ENCODE measurements at regions not wholly inside any gene's neighbourhood (a gene's known extent, or its start where the extent isn't known, plus 50 kb on each side); places are given as distances from the start of the nearest gene placed in this dataset.

DNA sequence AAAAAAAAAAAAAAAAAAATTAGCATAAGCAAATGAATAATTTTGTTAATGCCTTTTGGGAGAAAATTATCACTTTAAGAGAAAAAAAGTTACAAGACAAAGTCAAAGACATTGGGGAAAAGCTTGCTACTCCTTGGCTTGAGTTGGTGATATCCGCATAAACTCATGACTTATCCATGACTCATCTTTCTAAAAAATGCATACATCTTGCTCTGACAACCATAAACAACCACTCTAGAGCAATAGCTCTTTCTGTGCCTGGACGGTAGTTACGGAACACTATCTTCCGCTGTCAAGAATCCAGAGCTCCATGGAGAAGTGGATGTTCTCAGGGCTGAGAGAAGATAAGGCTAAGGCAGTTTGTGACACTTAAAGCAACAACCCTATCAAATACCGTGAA, 281.1 kb upstream of the PFKP start:
- no peak overlapping the region for H3K4me3 ChIP-seq
- no peak for DNase-seq
- TF ChIP-seq POLR2A (IDR thresholded peaks at IDR 0.05), result no peak
- 88 to 89% methylated on average over 5 of the region's 5 CpGs for WGBS, 2 donors
- H3K27ac ChIP-seq, result no peak overlapping the region
- H3K9me3 ChIP-seq, result no peaks in the 10 kb centered on the region
- no peaks in the 10 kb centered on the region for H3K27me3 ChIP-seq
- H3K4me1 ChIP-seq, result no peaks in the 10 kb centered on the region
- intact Hi-C loops (cut with DNase I; ENCODE audit: low total_unique reads), result no loop called here
- H3K36me3 ChIP-seq (ENCODE audit: low read depth, missing control alignments), result no peaks in the 10 kb centered on the region

DNA sequence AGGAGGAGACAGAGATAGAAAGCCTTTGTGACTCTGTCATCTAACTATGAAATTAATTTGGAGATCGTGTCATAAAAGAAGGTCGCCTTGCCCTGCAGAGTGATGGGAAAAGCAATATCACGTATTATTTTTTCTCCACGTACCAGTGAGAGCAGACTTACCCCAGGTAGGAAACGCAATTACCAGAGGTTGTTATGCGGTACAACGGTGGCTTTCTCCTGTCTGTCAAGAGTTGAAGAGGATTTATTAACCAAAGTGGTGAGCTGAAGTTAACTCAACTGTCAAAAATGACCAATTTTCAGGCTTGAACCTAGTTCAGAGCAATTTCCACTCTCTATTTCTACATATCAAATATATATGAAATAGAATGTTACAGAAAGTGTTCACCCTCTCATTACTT, 282.6 kb upstream of the PFKP start:
- no peaks in the 10 kb centered on the region for H3K9me3 ChIP-seq
- 90 to 91% methylated on average over 7 of the region's 7 CpGs for WGBS, 2 donors
- intact Hi-C loops (cut with DNase I; ENCODE audit: low total_unique reads), result no loop called here
- H3K36me3 ChIP-seq (ENCODE audit: low read depth, missing control alignments), result no peaks in the 10 kb centered on the region
- H3K27ac ChIP-seq, result no peak overlapping the region
- H3K4me3 ChIP-seq, result no peak overlapping the region
- H3K27me3 ChIP-seq, result no peaks in the 10 kb centered on the region
- DNase-seq, result no peak
- no peaks in the 10 kb centered on the region for H3K4me1 ChIP-seq
- TF ChIP-seq, protein P1, sequence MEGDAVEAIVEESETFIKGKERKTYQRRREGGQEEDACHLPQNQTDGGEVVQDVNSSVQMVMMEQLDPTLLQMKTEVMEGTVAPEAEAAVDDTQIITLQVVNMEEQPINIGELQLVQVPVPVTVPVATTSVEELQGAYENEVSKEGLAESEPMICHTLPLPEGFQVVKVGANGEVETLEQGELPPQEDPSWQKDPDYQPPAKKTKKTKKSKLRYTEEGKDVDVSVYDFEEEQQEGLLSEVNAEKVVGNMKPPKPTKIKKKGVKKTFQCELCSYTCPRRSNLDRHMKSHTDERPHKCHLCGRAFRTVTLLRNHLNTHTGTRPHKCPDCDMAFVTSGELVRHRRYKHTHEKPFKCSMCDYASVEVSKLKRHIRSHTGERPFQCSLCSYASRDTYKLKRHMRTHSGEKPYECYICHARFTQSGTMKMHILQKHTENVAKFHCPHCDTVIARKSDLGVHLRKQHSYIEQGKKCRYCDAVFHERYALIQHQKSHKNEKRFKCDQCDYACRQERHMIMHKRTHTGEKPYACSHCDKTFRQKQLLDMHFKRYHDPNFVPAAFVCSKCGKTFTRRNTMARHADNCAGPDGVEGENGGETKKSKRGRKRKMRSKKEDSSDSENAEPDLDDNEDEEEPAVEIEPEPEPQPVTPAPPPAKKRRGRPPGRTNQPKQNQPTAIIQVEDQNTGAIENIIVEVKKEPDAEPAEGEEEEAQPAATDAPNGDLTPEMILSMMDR (IDR thresholded peaks at IDR 0.05), result no peak
- no peak for TF ChIP-seq POLR2A (IDR thresholded peaks at IDR 0.05)

DNA sequence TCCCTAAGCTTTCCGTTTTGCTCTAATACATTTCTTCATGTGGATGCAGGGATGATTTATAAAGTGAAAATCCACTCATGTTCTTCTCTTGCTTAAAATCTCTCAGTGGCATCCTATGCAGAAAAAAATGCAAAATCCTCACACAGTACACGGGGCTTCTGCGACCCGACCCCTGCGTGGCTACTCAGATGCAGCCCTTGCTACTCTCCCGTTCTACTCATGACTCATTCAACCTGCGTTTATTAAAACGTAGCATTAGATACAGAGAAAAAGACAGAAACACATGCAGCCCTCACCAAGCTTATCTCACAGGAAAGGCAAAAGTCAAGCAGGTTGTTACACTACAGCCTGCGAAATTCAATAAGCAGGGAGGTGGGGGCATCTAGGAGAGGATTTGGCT, 284.4 kb upstream of the PFKP start:
- no peak overlapping the region for H3K4me3 ChIP-seq
- no peaks in the 10 kb centered on the region for H3K27me3 ChIP-seq
- DNase-seq, result no peak
- intact Hi-C loops (cut with DNase I; ENCODE audit: low total_unique reads), result no loop called here
- no peak overlapping the region for H3K27ac ChIP-seq
- no peak for TF ChIP-seq POLR2A (IDR thresholded peaks at IDR 0.05)
- TF ChIP-seq, protein P1 (IDR thresholded peaks at IDR 0.05), result no peak
- no peaks in the 10 kb centered on the region for H3K4me1 ChIP-seq
- no peaks in the 10 kb centered on the region for H3K9me3 ChIP-seq
- WGBS, 2 donors, result 56 to 61% methylated on average over 9 of the region's 9 CpGs
- no peaks in the 10 kb centered on the region for H3K36me3 ChIP-seq (ENCODE audit: low read depth, missing control alignments)

DNA sequence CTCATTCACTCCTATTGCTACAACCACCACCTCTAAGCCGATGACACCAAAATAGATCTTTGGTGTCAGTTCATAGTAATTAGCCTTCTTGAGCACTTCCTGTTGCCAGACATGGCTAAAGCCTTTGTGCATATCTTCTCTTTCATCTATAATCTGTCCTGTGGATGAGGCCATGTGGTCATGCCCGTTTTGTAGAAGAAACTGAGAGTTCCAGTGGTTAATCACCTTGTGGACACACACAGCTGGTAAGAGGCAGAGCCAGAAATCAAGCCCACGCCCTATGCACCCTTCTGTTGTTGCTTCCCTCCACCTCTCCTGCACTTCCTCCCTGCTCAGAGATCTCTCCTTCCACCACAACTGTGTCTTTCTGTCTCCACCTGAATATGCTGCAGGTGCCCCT, 285.1 kb upstream of the PFKP start:
- H3K27me3 ChIP-seq, result no peaks in the 10 kb centered on the region
- intact Hi-C loops (cut with DNase I; ENCODE audit: low total_unique reads), result no loop called here
- DNase-seq, result no peak
- no peak overlapping the region for H3K27ac ChIP-seq
- H3K4me1 ChIP-seq, result no peaks in the 10 kb centered on the region
- no peaks in the 10 kb centered on the region for H3K9me3 ChIP-seq
- WGBS, 2 donors, result 45 to 70% methylated on average over 3 of the region's 3 CpGs
- TF ChIP-seq, protein P1 (IDR thresholded peaks at IDR 0.05), result no peak
- TF ChIP-seq POLR2A (IDR thresholded peaks at IDR 0.05), result no peak
- H3K36me3 ChIP-seq (ENCODE audit: low read depth, missing control alignments), result no peaks in the 10 kb centered on the region
- H3K4me3 ChIP-seq, result no peak overlapping the region

DNA sequence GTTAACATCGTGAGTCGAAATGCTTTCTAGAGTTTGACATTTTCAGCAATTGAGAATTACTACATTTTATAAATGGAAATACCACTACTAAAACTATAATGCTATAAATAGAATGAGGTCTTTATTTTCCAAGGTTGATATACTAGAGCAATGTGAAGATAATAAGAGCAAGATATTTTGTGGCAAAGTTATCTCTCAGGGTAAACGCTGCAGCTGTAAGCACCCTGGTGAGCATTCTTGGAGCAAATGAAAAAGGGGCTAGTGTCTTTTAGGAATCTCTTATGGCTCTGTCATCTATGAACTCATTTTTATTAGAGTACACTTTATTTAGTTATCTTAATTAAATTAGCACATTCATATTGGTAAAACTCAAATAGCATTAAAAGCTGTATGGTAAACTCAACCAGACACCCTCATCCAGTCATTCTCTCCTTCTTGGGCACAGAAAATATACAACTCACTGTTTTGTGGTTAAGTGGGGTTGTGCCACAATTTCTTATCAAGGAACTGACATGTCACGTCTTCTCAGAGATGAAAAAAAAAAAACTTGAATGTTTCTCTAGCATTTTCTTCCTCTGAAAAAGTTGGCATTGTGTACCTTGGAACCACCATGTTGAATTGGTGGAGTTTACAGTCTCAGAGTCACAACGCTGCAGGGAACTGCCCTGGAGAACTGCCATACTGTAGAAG, 289.5 kb upstream of the PFKP start:
- TF ChIP-seq POLR2A (IDR thresholded peaks at IDR 0.05), result no peak
- TF ChIP-seq, protein P1 (IDR thresholded peaks at IDR 0.05), result no peak
- intact Hi-C loops (cut with DNase I; ENCODE audit: low total_unique reads), result no loop called here
- H3K9me3 ChIP-seq, result no peaks in the 10 kb centered on the region
- H3K4me3 ChIP-seq, result no peak overlapping the region
- DNase-seq, result no peak
- no peaks in the 10 kb centered on the region for H3K4me1 ChIP-seq
- no peaks in the 10 kb centered on the region for H3K27me3 ChIP-seq
- 58 to 65% methylated on average over 5 of the region's 5 CpGs for WGBS, 2 donors
- H3K36me3 ChIP-seq (ENCODE audit: low read depth, missing control alignments), result no peaks in the 10 kb centered on the region
- no peak overlapping the region for H3K27ac ChIP-seq
